IMR-90 (cell line): ENCODE measurements at regions not wholly inside any gene's neighbourhood (a gene's known extent, or its start where the extent isn't known, plus 50 kb on each side); places are given as distances from the start of the nearest gene placed in this dataset.

Experiments used
- ATAC-seq: fragments of 200-7000 bp; cut with Tn5 transposase; 2 replicates; pipeline ENCODE4 v1.9.1; 2020; ENCODE audit warnings: low read depth, mild to moderate bottlenecking, moderate library complexity
- BruUV-seq: library from RNA; stranded (reverse); fragments of 400-500 nt; replicated peaks from 2 replicates; lab custom pipeline; 2021; lab: Mats Ljungman, UMichigan
- CTCF ChIA-PET: fragments of 300-600 bp; formaldehyde crosslinking; extraction: SDS; loops from one replicate; lab custom pipeline; 2021; ENCODE audit warnings: antibody characterized with exemption; lab: Yijun Ruan, JAX
- POLR2A ChIA-PET: fragments of 300-600 bp; sonication (Branson Sonifier 250); formaldehyde crosslinking; loops from one replicate; lab custom pipeline; 2022; ENCODE audit warnings: antibody characterized with exemption; ENCODE audit not compliant: unreplicated experiment; lab: Charles Lee
- DNase-seq: peaks from one replicate; pipeline ENCODE4 v3.0.0; 2013
- H2AFZ ChIP-seq: replicated peaks from 2 replicates; pipeline ENCODE3; 2013; ENCODE audit warnings: low read length, mild to moderate bottlenecking; ENCODE audit not compliant: poor library complexity
- H2AK5ac ChIP-seq: 2 replicates; pipeline ENCODE4 v1.6.1; 2013; ENCODE audit warnings: low read depth, low read length, inconsistent platforms
- H2AK9ac ChIP-seq: replicated peaks from 2 replicates; pipeline ENCODE3; 2013; ENCODE audit warnings: mild to moderate bottlenecking, low read depth, low read length, moderate library complexity; ENCODE audit not compliant: poor library complexity
- H2BK120ac ChIP-seq: 2 replicates; pipeline ENCODE4 v1.6.1; 2013; ENCODE audit warnings: low read depth, low read length, inconsistent platforms
- H2BK15ac ChIP-seq: 3 replicates; pipeline ENCODE4 v1.6.1; 2013; ENCODE audit warnings: low read depth, low read length, inconsistent platforms
- H2BK20ac ChIP-seq: 2 replicates; pipeline ENCODE4 v1.6.1; 2013; ENCODE audit warnings: low read depth, mild to moderate bottlenecking, inconsistent platforms, low read length, moderate library complexity
- H2BK5ac ChIP-seq: 2 replicates; pipeline ENCODE4 v1.6.1; 2013; ENCODE audit warnings: mild to moderate bottlenecking, low read depth, low read length, inconsistent platforms; ENCODE audit not compliant: poor library complexity, severe bottlenecking
- H3K14ac ChIP-seq: replicated peaks from 2 replicates; pipeline ENCODE4 v1.6.1; 2013; ENCODE audit warnings: low read depth, low read length, inconsistent platforms
- H3K18ac ChIP-seq: 2 replicates; pipeline ENCODE4 v1.6.1; 2013; ENCODE audit warnings: low read depth, low read length, control low read depth
- H3K23ac ChIP-seq: 2 replicates; pipeline ENCODE4 v1.6.1; 2013; ENCODE audit warnings: low read depth, low read length, inconsistent platforms
- H3K27ac ChIP-seq: 2 replicates; pipeline ENCODE4 v1.5.1; 2013; ENCODE audit warnings: mild to moderate bottlenecking, control low read depth, low read length; ENCODE audit not compliant: insufficient read depth
- H3K27me3 ChIP-seq: 2 replicates; pipeline ENCODE4 v1.6.1; 2013; ENCODE audit warnings: low read length; ENCODE audit not compliant: control insufficient read depth, insufficient read depth
- H3K36me3 ChIP-seq: 2 replicates; pipeline ENCODE4 v1.6.1; 2013; ENCODE audit warnings: low read length, mixed read lengths; ENCODE audit not compliant: control insufficient read depth, insufficient read depth
- H3K4ac ChIP-seq: 2 replicates; pipeline ENCODE4 v1.6.1; 2013; ENCODE audit warnings: low read depth, low read length, inconsistent platforms
- H3K4me1 ChIP-seq: 2 replicates; pipeline ENCODE4 v1.6.1; 2013; ENCODE audit warnings: low read length, mixed read lengths; ENCODE audit not compliant: control insufficient read depth, insufficient read depth
- H3K4me2 ChIP-seq: 2 replicates; pipeline ENCODE4 v1.6.1; 2013; ENCODE audit warnings: low read depth, mild to moderate bottlenecking, control low read depth, low read length, moderate library complexity
- H3K4me3 ChIP-seq: 2 replicates; pipeline ENCODE4 v1.5.1; 2013; ENCODE audit warnings: low read depth, mild to moderate bottlenecking, control low read depth, low read length, moderate library complexity; ENCODE audit not compliant: insufficient read depth
- H3K56ac ChIP-seq: 2 replicates; pipeline ENCODE4 v1.6.1; 2013; ENCODE audit warnings: low read length, inconsistent platforms; ENCODE audit not compliant: insufficient read depth; ENCODE audit errors: extremely low read depth
- H3K79me1 ChIP-seq, 2 experiments: 2 replicates each; pipeline ENCODE4 v1.6.1; 2013; ENCODE audit warnings: low read length in 2 of 2, inconsistent platforms in 1 of 2, low read depth in 1 of 2
- H3K9ac ChIP-seq: 2 replicates; pipeline ENCODE4 v1.6.1; 2013; ENCODE audit warnings: low read depth, low read length, control low read depth
- H3K9me1 ChIP-seq: 2 replicates; pipeline ENCODE4 v1.6.1; 2013; ENCODE audit warnings: low read length, inconsistent platforms; ENCODE audit not compliant: insufficient read depth
- H3K9me3 ChIP-seq: 2 replicates; pipeline ENCODE4 v1.6.1; 2013; ENCODE audit warnings: low read length; ENCODE audit not compliant: control insufficient read depth, insufficient read depth
- H4K20me1 ChIP-seq: 2 replicates; pipeline ENCODE4 v1.6.1; 2013; ENCODE audit warnings: low read length, inconsistent platforms; ENCODE audit not compliant: insufficient read depth
- H4K5ac ChIP-seq: 2 replicates; pipeline ENCODE4 v1.6.1; 2013; ENCODE audit warnings: mild to moderate bottlenecking, low read depth, low read length, control low read depth
- H4K8ac ChIP-seq, 2 experiments: 2 replicates each; pipeline ENCODE4 v1.6.1; 2013; ENCODE audit warnings: low read depth in 2 of 2, low read length in 2 of 2, control low read depth in 1 of 2, inconsistent platforms in 1 of 2
- H4K91ac ChIP-seq: 2 replicates; pipeline ENCODE4 v1.6.1; 2013; ENCODE audit warnings: low read depth, low read length, inconsistent platforms; ENCODE audit not compliant: insufficient read depth
- CHD1 ChIP-seq: IDR thresholded peaks from 2 replicates; pipeline ENCODE4 v1.6.1; 2012; ENCODE audit warnings: low read depth, low read length, improper control_type of control experiment
- MAZ ChIP-seq: IDR thresholded peaks from 2 replicates; pipeline ENCODE4 v1.6.1; 2012; ENCODE audit warnings: low read depth, mild to moderate bottlenecking, low read length, improper control_type of control experiment, moderate library complexity, borderline replicate concordance
- NFE2L2 ChIP-seq: fragments of 150-350 bp; IDR thresholded peaks from 2 replicates; pipeline ENCODE4 v1.6.1; 2016; ENCODE audit warnings: low read depth, mild to moderate bottlenecking, low read length
- WGBS, 2 experiments: methylation state at CpG; one replicate each; pipeline versions ENCODE4 v1.1.5 to v1.1.7; 2013; ENCODE audit warnings: missing lambda C conversion rate in 2 of 2; ENCODE audit not compliant: insufficient read length in 1 of 2; ENCODE audit errors: extremely low coverage in 2 of 2; 5-methylcytosine and 5-hydroxymethylcytosine counted together
- dilution Hi-C: fragments of 300-500 bp; cut with HindIII; formaldehyde crosslinking; loops from one replicate; pipeline ENCODE4 v1.14.3; 2018; ENCODE audit warnings: low sequenced_read_pairs; ENCODE audit not compliant: unreplicated experiment
- in situ Hi-C: fragments of 300-500 bp; cut with MboI; formaldehyde crosslinking; loops from 3 replicates; pipeline ENCODE4 v1.14.3; 2019; ENCODE audit warnings: low sequenced_read_pairs, inconsistent platforms, mixed read lengths
- intact Hi-C: fragments of 100-400 bp; cut with micrococcal nuclease; formaldehyde crosslinking; loops from 2 replicates; pipeline ENCODE4 v1.10.0; 2022

- no peak overlapping the region for H2BK5ac ChIP-seq
- no peak overlapping the region for H2BK20ac ChIP-seq
- H4K91ac ChIP-seq = no peak overlapping the region
- no peak overlapping the region for H4K5ac ChIP-seq
- H4K8ac ChIP-seq = no peak overlapping the region
- no peak for ATAC-seq
- BruUV-seq = no TSS peak
- no peak overlapping the region for H2AFZ ChIP-seq
- no peak overlapping the region for H2BK15ac ChIP-seq
- no peak overlapping the region for H3K27ac ChIP-seq
- no peak overlapping the region for H3K14ac ChIP-seq
- H3K36me3 ChIP-seq = no peaks in the 10 kb centered on the region
- ChIA-PET CTCF (no interaction called here), POLR2A (no interaction called here)
- no peaks in the 10 kb centered on the region for H3K79me1 ChIP-seq
- H2AK9ac ChIP-seq = no peak overlapping the region
- intact Hi-C loops = no loop called here
- no peak overlapping the region for H3K4me2 ChIP-seq
- TF ChIP-seq CHD1 (no peak), NFE2L2 (no peak), MAZ (no peak)
- no peaks in the 10 kb centered on the region for H3K27me3 ChIP-seq
- DNase-seq = no peak
- no peak overlapping the region for H3K4me3 ChIP-seq
- H3K9ac ChIP-seq = no peak overlapping the region
- no peak overlapping the region for H3K56ac ChIP-seq
- dilution Hi-C loops = no loop called here
- no peaks in the 10 kb centered on the region for H4K20me1 ChIP-seq
- no peak overlapping the region for H3K4ac ChIP-seq
- 56% methylated on average over 2 of the region's 3 CpGs; no CpG with 5 or more reads in 1 of the 2 experiments for WGBS, 2 experiments
- in situ Hi-C loops = no loop called here
- H2BK120ac ChIP-seq = no peak overlapping the region
- no peaks in the 10 kb centered on the region for H3K4me1 ChIP-seq
- no peak overlapping the region for H2AK5ac ChIP-seq
- no peak overlapping the region for H3K23ac ChIP-seq
- H3K9me1 ChIP-seq = no peaks in the 10 kb centered on the region
- H3K18ac ChIP-seq = no peak overlapping the region
- peaks cover 10% of the 10 kb centered on the region for H3K9me3 ChIP-seq
Measured at GRCh38 chr2:104595576-104595975, 258.3 kb upstream of the POU3F3 start.
